Thoracic aorta (tissue), 2 donors: ENCODE measurements at regions not wholly inside any gene's neighbourhood (a gene's known extent, or its start where the extent isn't known, plus 50 kb on each side); places are given as distances from the start of the nearest gene placed in this dataset.

Experiments used
- ATAC-seq: fragments of 150-250 bp; one replicate; pipeline ENCODE4 v1.8.0; 2017; ENCODE audit warnings: low read depth; ENCODE audit not compliant: insufficient number of reproducible peaks, low FRiP score
- DNase-seq: peaks from one replicate; pipeline ENCODE4 v3.0.0-alpha.2; 2020; ENCODE audit warnings: low spot score
- H3K27ac ChIP-seq, 2 donors: fragments of 200-600 bp; sonication (generic); 1 replicate in 1 of 2; 2 replicates in 1 of 2; pipeline ENCODE4 v1.5.1; 2016; ENCODE audit warnings: mild to moderate bottlenecking in 2 of 2, moderate library complexity in 2 of 2
- H3K27me3 ChIP-seq: fragments of 200-600 bp; sonication (generic); replicated peaks from 2 replicates; pipeline ENCODE4 v1.6.0; 2016; ENCODE audit warnings: mild to moderate bottlenecking; ENCODE audit not compliant: insufficient read depth
- H3K36me3 ChIP-seq: fragments of 200-600 bp; sonication (generic); one replicate; pipeline ENCODE4 v1.5.1; 2016
- H3K4me1 ChIP-seq, 2 donors: fragments of 200-600 bp; sonication (generic); 1 replicate in 1 of 2; 2 replicates in 1 of 2; pipeline versions ENCODE4 v1.5.1 to v1.6.0; 2016; ENCODE audit warnings: low read depth in 2 of 2, mild to moderate bottlenecking in 1 of 2; ENCODE audit not compliant: control insufficient read depth in 1 of 2
- H3K4me3 ChIP-seq: fragments of 200-600 bp; sonication (generic); 2 replicates; pipeline ENCODE4 v1.5.1; 2016; ENCODE audit warnings: mild to moderate bottlenecking
- H3K9me3 ChIP-seq: fragments of 200-600 bp; sonication (generic); 2 replicates; pipeline ENCODE4 v1.5.1; 2016
- CTCF ChIP-seq: fragments of 200-600 bp; sonication (generic); IDR thresholded peaks from one replicate; pipeline ENCODE4 v1.5.1; 2019; ENCODE audit warnings: antibody characterized with exemption

GRCh38 chr13:50340551-50341287, 325.5 kb downstream of the KCNRG start:
- H3K4me3 ChIP-seq: no peak overlapping the region
- H3K9me3 ChIP-seq: no peaks in the 10 kb centered on the region
- no peak for DNase-seq
- H3K27me3 ChIP-seq: no peaks in the 10 kb centered on the region
- no peak overlapping the region for H3K27ac ChIP-seq
- no peak for TF ChIP-seq CTCF
- H3K36me3 ChIP-seq: no peaks in the 10 kb centered on the region
- ATAC-seq: no peak
- no peaks in the 10 kb centered on the region for H3K4me1 ChIP-seq

GRCh38 chr13:50341526-50341925, 326.3 kb downstream of the KCNRG start:
- DNase-seq: no peak
- Histone ChIP-seq H3K4me1 (no peaks in the 10 kb centered on the region), H3K27ac (no peak overlapping the region), H3K36me3 (no peaks in the 10 kb centered on the region), H3K27me3 (no peaks in the 10 kb centered on the region), H3K9me3 (no peaks in the 10 kb centered on the region), H3K4me3 (no peak overlapping the region)
- TF ChIP-seq CTCF: no peak
- no peak for ATAC-seq

DNA sequence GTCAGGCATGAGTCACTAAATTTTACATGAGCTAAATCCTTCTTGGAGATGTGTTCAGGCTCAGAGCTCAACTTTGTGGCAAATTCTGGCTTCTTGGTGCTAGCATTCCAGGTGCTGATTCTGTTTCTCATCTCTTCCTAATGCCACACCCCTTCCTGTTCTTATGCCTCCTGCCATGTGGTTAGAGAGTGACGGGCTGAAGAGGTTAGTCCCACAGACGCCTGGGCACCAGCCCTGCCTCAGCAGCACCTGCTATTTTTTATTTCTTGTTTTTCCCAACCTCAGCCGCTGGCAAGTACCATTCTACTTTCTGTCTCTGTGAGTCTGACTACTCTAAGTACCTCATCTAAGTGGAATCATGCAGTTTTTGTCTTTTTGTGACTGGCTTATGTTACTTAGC, 329.5 kb downstream of the KCNRG start:
- DNase-seq: no peak
- TF ChIP-seq CTCF: no peak
- H3K4me3 ChIP-seq: no peak overlapping the region
- no peak overlapping the region for H3K27ac ChIP-seq
- no peak for ATAC-seq
- no peaks in the 10 kb centered on the region for H3K27me3 ChIP-seq
- H3K4me1 ChIP-seq: no peaks in the 10 kb centered on the region
- H3K36me3 ChIP-seq: no peaks in the 10 kb centered on the region
- H3K9me3 ChIP-seq: no peaks in the 10 kb centered on the region

DNA sequence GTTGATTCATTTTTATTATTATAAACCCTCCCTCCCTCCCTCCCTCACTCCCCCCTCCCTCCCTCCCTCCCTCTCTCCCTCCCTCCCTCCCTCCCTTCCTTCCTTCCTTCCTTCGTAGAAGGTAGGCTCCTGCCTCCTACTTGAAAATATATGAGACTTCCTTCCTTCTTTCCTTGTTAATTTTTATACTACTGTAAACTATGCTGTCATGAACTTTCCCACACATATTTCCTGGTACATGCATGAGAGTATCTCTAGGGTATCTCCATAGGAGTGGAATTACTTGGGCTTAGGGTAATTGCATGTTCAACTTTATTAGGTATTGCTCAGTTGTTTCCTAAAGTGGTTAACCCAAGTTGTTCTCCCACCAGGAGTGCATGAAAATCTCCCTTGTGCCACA, 330.6 kb downstream of the KCNRG start:
- Histone ChIP-seq H3K27ac (no peak overlapping the region), H3K9me3 (no peaks in the 10 kb centered on the region), H3K36me3 (no peaks in the 10 kb centered on the region), H3K4me3 (no peak overlapping the region), H3K27me3 (no peaks in the 10 kb centered on the region), H3K4me1 (no peaks in the 10 kb centered on the region)
- no peak for TF ChIP-seq CTCF
- no peak for ATAC-seq
- DNase-seq: no peak

- H3K4me3 ChIP-seq: no peak overlapping the region
- H3K27me3 ChIP-seq: no peaks in the 10 kb centered on the region
- H3K27ac ChIP-seq: no peak overlapping the region
- H3K9me3 ChIP-seq: no peaks in the 10 kb centered on the region
- H3K36me3 ChIP-seq: no peaks in the 10 kb centered on the region
- DNase-seq: no peak
- H3K4me1 ChIP-seq: no peaks in the 10 kb centered on the region
- no peak for TF ChIP-seq CTCF
- ATAC-seq: no peak
Observed at GRCh38 chr13:50348371-50348770, 333.1 kb downstream of the KCNRG start.
